GM21786 (cell line): ENCODE measurements at regions not wholly inside any gene's neighbourhood (a gene's known extent, or its start where the extent isn't known, plus 50 kb on each side); places are given as distances from the start of the nearest gene placed in this dataset.
"Not testable (repeated sequence)": the region's sequence is repeated elsewhere in the genome, so short reads cannot be mapped to it uniquely, and the experiment has no call there.

Source experiments
- ATAC-seq: cut with Tn5 transposase; IDR thresholded peaks from one replicate; pipeline ENCODE4 v1.9.1; 2021; ENCODE audit not compliant: unreplicated experiment

DNA sequence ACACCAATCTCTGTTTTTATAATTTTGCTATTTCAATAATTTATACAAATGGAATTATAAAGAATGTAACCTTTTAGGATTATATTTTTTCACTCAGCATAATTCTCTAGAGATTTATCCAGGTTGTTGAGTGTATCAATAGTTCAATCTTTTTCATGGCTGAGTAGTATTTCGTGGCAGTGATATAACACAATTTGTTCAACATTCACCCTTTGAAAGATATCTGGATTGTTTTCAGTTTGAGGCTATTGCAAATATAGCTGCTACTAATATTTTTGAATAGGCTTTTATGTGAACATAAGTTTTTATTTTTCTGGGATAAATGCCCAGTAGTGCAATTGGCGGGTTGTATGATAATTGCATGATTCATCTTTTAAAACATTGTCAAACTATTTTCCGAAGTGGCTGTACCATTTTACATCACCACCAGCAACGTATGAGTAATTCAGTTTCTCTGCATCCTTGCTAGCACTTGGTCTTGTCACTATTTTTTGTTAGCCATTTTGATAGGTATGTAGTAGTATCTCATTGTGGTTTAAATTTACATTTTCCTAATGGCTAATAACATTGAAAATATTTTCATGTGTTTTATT lies 55.6 kb upstream of the ABCD3 start:
- ATAC-seq, result no peak

DNA sequence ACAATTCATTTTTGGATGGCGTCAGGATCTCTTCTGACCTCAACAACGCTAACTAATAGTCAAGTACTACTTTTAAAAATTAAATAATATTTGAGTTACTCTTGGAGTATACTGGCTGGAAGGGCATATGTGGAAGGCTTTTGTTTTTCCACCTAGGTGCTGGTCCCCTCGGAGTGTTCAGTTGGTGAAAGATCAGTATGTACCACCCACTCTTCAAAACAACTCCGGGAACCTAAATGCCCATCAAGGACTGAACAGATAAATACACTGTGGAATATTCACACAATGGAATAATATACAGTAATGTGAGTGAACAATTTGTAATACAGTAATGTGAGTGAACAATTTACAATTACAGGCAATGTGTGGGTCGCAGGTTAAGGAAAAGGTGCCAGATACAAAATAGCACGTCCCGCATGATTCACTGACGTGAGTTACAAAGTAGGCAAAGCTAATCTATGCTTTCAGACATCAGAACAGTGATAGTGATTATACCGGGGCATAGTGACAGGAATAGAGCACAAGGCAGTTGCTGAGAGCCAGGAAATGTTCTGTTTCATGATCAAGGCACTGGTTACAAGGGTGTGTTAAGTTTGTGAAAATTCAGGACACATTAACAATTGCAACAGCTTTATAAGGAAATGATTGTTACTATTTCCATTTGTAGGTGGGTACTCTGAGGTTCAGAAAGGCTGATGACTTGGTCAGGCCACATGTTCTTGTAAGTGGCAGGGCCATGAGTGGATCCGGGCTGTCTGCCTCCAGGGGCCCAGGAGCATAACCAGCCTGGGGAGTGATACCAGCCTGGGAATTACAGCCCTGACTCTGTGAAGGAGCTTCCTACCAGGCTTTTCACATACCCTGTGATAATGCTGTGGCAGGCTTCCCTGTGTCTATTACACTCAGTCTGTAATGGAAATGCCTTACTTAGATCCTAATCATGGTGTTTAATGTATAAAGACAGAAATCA lies 59.3 kb upstream of the ABCD3 start:
- no peak for ATAC-seq

- no peak for ATAC-seq
Measured at GRCh38 chr1:94357661-94358060, 60.5 kb upstream of the ABCD3 start.

DNA sequence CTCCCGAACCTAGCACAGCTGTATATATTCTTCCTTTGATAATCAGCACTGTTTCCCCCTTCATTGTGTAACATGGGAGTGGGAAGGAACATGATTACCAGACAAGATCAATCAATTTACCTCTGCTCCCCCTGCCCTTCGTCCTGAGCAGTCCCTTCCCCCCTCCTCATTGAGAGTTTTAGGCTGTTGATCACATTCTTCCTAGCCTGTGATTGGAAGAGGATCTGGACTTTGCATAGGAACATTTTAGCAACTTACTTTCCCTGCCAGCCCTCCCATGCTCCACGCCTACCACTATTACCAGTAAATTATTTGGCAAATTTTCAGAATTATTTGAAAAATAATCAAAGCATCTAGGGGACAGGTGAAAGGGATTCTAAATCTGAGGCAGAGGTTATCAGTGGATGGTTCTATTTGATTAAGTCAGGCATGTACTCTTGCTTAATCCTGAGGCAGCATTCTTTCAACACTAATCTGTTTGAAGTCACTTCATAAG lies 62.7 kb upstream of the ABCD3 start:
- ATAC-seq, result no peak

DNA sequence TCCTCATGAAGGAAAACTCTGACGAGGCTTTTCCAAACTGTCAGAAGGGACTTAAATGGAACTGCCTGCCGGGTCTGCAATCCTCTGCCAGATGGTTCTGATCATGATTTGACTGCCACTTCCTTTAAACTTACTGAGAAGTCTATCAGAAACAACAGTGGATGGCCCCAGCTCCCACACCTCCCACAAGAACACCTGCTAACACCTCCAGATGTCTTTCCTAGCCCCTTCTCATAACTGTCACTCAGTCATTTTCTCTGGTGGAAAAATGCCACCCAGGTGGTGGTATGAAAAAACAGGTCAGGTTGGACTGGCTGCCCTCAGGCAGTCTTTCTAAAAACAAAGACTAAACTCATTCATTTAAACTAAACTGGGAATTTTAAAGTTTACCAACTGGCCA lies 66.7 kb upstream of the ABCD3 start:
- no peak for ATAC-seq

DNA sequence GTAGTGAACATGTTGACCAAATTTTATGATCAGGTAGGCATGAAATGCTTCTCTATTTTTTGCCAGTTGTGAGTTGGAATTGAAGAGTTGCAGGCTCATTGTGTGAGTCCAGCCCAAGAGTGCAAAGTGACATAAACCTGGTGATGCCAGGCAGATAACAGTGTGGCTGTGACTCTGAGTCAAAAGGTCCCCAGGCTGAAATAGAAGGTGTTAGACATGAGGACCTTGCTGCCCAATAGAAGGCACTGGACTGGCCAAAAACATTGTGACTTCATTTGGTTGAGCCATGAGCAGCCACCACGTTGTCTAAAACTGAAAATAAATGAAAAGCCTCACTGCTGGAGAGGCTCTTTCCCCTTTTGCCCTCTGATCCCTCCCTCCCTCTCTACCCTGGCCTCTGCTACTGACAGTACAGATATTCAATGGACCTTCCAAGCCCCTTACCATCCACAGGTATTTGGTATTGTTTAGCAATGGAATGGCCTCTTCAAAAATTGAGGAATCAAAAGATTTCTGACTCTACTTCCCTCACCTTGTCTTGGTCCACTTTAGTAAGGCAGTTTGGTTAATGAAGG lies 67.8 kb upstream of the ABCD3 start:
- no peak for ATAC-seq

- ATAC-seq, result no peak
Measured at GRCh38 chr1:94349853-94350252, 68.3 kb upstream of the ABCD3 start.

DNA sequence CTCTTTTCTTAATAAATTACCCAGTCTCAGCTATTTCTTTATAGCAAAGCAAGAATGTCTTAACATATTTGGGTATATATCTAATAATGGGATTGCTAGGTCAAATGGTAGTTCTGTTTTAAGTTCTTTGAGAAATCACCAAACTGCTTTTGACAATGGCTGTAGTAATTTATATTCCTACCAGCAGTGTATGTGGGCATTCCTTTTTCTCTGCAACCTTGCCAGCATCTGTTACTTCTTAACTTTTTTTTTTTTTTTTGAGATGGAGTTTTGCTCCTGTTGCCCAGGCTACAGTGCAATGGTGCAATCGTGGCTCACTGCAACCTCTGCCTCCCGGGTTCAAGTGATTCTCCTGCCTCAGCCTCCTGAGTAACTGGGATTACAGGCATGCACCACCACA lies 69.8 kb upstream of the ABCD3 start:
- not testable (repeated sequence) for ATAC-seq

DNA sequence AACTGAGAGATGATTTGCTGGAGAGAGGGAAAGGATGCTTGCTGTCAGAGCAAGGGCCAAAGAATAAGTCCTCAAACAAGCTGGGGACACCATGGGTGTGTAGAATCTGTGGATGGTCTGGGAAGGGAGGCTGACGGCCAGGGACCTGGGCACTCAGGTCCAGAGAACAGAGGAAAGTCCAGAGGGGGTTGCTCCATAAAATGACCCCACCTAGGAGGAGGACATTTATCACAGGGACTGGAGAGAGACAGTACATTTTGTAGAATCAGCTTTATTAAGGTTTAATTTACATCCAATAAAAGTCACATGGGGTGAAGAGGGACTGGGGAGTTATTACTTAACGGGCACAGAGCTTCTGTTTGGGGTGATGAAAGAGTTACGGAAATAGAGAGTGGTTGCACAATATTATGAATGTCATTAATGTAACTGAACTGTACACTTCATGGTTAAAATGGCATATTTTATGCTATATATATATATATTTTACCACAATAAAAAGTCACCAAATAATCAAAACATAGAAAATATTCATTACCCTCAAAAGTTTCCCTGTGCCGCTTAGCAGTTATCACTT lies 73.0 kb upstream of the ABCD3 start:
- ATAC-seq, result no peak

- no peak for ATAC-seq
Measured at GRCh38 chr1:94342416-94342815, 75.8 kb upstream of the ABCD3 start.

GRCh38 chr1:94339206-94339927 lies 78.8 kb upstream of the ABCD3 start:
- ATAC-seq, result no peak

DNA sequence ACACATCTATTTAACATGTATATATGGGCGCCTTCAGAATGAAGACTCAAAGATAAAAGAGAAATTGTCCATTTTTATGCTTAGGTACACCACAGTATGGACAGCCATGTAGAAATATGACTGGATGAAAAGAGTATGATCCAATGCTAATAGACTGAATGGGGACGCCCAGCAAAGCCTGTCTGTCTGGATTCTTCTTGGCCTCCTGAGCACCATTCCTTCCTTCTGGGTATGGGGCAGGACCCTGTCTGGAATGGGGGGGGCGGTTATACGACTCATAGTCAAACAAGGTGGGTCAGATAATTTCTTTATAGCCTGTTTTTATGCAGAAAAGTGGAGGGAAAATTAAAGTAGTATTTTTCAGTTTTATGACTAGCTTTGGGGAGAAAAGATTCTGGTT lies 81.2 kb upstream of the ABCD3 start:
- ATAC-seq, result no peak

DNA sequence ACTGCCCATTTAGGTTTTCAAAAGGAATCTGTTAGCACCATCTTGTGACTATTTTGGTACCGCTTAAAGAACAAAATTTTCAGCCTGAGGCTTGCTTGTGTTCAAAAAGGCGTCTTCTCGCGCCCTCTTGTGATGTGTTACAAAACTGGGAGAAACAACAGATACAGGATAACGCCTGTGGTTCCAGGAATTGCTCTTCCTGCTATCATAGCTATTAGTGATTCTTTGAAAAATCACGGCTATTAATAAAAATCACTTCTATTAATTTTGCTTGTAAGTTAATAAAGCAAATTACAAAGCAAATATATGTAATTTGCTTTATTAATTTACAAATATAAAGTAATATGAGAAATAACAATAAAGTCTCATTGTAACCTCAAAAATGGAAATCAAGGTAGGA lies 82.2 kb upstream of the ABCD3 start:
- ATAC-seq, result no peak

- ATAC-seq, result no peak
Measured at GRCh38 chr1:94335447-94335846, 82.7 kb upstream of the ABCD3 start.

DNA sequence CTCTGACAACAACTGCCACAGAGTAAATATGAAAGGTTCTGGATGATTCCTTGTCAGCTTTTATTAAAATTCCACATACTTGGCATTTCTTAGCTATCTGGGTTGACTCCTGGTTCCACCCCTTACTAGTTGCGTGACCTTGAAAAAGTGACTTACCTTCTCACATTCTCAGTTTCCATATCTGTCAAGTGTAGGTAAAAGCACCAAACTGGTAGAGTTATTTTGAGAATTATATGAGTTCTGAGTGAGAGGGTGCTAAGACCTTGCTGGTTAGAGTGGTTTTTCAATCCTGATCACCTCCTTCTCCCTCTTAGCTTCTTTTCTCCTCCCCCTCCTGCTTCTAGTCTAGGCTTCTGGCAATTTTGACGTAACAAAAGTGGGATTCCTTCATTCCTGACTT lies 83.4 kb upstream of the ABCD3 start:
- no peak for ATAC-seq

DNA sequence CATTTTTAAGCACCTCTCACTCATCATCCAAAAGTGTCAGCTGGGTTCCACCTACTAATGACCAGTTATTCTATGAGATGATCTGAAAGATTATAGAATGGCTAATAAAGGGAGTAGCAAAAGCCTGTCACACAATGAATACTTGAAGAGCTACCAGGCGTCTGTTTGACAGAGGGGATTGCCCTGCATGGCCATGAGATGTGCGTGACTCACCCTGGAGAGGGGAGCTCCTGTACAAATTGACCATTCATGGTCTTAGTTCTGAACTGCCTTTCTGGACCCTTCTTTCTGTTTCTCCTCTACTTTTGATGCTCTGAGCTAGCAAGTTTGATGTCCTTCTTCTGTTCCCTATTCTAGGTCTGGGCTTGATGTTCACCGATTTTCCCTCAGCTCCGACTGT lies 85.2 kb upstream of the ABCD3 start:
- ATAC-seq, result peak; percentile 59

GRCh38 chr1:94332516-94332915 lies 85.7 kb upstream of the ABCD3 start:
- ATAC-seq, result no peak

DNA sequence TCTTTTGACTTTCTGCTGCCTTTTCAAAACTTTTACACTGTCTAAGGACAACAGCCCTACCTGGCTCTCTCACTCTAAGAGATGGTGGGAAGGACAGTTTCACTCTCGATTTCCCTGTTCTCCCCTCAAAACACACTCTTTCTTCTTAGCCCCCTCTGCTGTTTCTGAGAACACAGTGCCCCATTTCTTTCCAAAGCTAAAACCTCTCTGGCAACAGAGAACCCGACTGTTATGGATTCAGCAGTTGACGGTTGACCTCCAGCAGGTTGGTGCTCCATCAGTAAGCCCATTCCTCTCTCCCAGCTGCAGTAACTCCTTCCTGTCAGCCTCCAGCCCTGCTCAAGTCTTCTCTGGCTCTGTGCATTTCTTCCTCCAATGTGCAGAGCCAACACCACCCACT lies 88.2 kb upstream of the ABCD3 start:
- ATAC-seq, result no peak

GRCh38 chr1:94329276-94329675 lies 88.9 kb upstream of the ABCD3 start:
- ATAC-seq, result no peak

- ATAC-seq, result no peak
Measured at GRCh38 chr1:94327001-94327690, 89.8 kb upstream of the ARHGAP29 start.
